IMR-90 (cell line): ENCODE measurements at regions not wholly inside any gene's neighbourhood (a gene's known extent, or its start where the extent isn't known, plus 50 kb on each side); places are given as distances from the start of the nearest gene placed in this dataset.

Experiments used
- BHLHE40 ChIP-seq: fragments of 150-350 bp; IDR thresholded peaks from 2 replicates; pipeline ENCODE4 v1.6.1; 2016; ENCODE audit warnings: mild to moderate bottlenecking, low read depth, low read length
- CEBPB ChIP-seq: IDR thresholded peaks from 2 replicates; pipeline ENCODE4 v1.6.1; 2012; ENCODE audit warnings: low read depth, low read length, improper control_type of control experiment
- CHD1 ChIP-seq: IDR thresholded peaks from 2 replicates; pipeline ENCODE4 v1.6.1; 2012; ENCODE audit warnings: low read depth, low read length, improper control_type of control experiment
- ELK1 ChIP-seq: fragments of 150-350 bp; IDR thresholded peaks from 2 replicates; pipeline ENCODE4 v1.6.1; 2016; ENCODE audit warnings: low read depth, mild to moderate bottlenecking, low read length, moderate library complexity, borderline replicate concordance
- MXI1 ChIP-seq: IDR thresholded peaks from 2 replicates; pipeline ENCODE4 v1.6.1; 2012; ENCODE audit warnings: low read depth, mild to moderate bottlenecking, low read length, moderate library complexity, borderline replicate concordance
- POLR2A ChIP-seq: IDR thresholded peaks from 2 replicates; pipeline ENCODE4 v1.6.1; 2012; ENCODE audit warnings: mild to moderate bottlenecking, low read depth, low read length
- RAD21 ChIP-seq: IDR thresholded peaks from 2 replicates; pipeline ENCODE4 v1.6.1; 2012; ENCODE audit warnings: low read length, improper control_type of control experiment
- TF ChIP-seq, protein P1 (sequence below): conservative IDR thresholded peaks from 2 replicates; pipeline ENCODE4 v1.5.1; 2012; ENCODE audit warnings: mild to moderate bottlenecking, low read depth, low read length, improper control_type of control experiment

- TF ChIP-seq POLR2A (no peak), BHLHE40 (no peak), CEBPB (no peak), ELK1 (no peak), RAD21 (no peak), MXI1 (no peak), CHD1 (no peak)
- TF ChIP-seq, protein P1, sequence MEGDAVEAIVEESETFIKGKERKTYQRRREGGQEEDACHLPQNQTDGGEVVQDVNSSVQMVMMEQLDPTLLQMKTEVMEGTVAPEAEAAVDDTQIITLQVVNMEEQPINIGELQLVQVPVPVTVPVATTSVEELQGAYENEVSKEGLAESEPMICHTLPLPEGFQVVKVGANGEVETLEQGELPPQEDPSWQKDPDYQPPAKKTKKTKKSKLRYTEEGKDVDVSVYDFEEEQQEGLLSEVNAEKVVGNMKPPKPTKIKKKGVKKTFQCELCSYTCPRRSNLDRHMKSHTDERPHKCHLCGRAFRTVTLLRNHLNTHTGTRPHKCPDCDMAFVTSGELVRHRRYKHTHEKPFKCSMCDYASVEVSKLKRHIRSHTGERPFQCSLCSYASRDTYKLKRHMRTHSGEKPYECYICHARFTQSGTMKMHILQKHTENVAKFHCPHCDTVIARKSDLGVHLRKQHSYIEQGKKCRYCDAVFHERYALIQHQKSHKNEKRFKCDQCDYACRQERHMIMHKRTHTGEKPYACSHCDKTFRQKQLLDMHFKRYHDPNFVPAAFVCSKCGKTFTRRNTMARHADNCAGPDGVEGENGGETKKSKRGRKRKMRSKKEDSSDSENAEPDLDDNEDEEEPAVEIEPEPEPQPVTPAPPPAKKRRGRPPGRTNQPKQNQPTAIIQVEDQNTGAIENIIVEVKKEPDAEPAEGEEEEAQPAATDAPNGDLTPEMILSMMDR: no peak
These were observed 134.2 kb downstream of the SLC25A46 start for GRCh38 chr5:110872963-110873362.
